GM12878 (cell line): ENCODE measurements at regions not wholly inside any gene's neighbourhood (a gene's known extent, or its start where the extent isn't known, plus 50 kb on each side); places are given as distances from the start of the nearest gene placed in this dataset.

Experiments used
- BHLHE40 ChIP-seq, 2 experiments: fragments of 450-650 bp in 1 of 2; IDR thresholded peaks; 2 replicates each; pipeline ENCODE4 v1.6.1; 2011 to 2017; ENCODE audit warnings: low read depth in 2 of 2, borderline replicate concordance in 1 of 2, improper control_type of control experiment in 1 of 2, low read length in 1 of 2, mild to moderate bottlenecking in 1 of 2
- CEBPB ChIP-seq, 2 experiments: fragments of 150-350 bp in 1 of 2; IDR thresholded peaks; 2 replicates each; pipeline ENCODE4 v1.6.1; 2012 to 2014; ENCODE audit warnings: low read depth in 2 of 2, low read length in 2 of 2, borderline replicate concordance in 1 of 2, inconsistent platforms in 1 of 2
- CTCF ChIP-seq, 3 experiments: IDR thresholded peaks in 2 of 3; conservative IDR thresholded peaks in 1 of 3; 2 replicates each; pipeline ENCODE4 v1.5.1; 2011; ENCODE audit warnings: low read depth in 3 of 3, low read length in 3 of 3, mild to moderate bottlenecking in 3 of 3, control low read depth in 2 of 3, moderate library complexity in 2 of 3, inconsistent platforms in 1 of 3, mixed read lengths in 1 of 3; ENCODE audit not compliant: control insufficient read depth in 2 of 3, insufficient read depth in 1 of 3; ENCODE audit errors: extremely low read depth in 1 of 3
- EP300 ChIP-seq, 2 experiments: fragments of 150-350 bp in 1 of 2; IDR thresholded peaks; 2 replicates each; pipeline ENCODE4 v1.6.1; 2011 to 2012; ENCODE audit warnings: low read depth in 2 of 2, low read length in 2 of 2, borderline replicate concordance in 1 of 2, improper control_type of control experiment in 1 of 2, inconsistent platforms in 1 of 2; ENCODE audit not compliant: control insufficient read depth in 1 of 2
- ETV6 ChIP-seq, 2 experiments: fragments of 450-650 bp in 1 of 2; IDR thresholded peaks in 1 of 2; conservative IDR thresholded peaks in 1 of 2; 2 replicates each; pipeline ENCODE4 v1.6.1; 2014; ENCODE audit warnings: antibody characterized with exemption in 1 of 2, borderline replicate concordance in 1 of 2, low read depth in 1 of 2, mild to moderate bottlenecking in 1 of 2, moderate library complexity in 1 of 2
- MAX ChIP-seq: IDR thresholded peaks from 2 replicates; pipeline ENCODE4 v1.6.1; 2012; ENCODE audit warnings: low read depth, low read length, improper control_type of control experiment
- POLR2A ChIP-seq: IDR thresholded peaks from 2 replicates; pipeline ENCODE4 v1.6.1; 2011; ENCODE audit warnings: low read depth, mild to moderate bottlenecking, low read length
- POLR2AphosphoS5 ChIP-seq: IDR thresholded peaks from 2 replicates; pipeline ENCODE4 v1.6.1; 2011; ENCODE audit warnings: mild to moderate bottlenecking, low read length, inconsistent platforms
- SIN3A ChIP-seq: IDR thresholded peaks from 2 replicates; pipeline ENCODE4 v1.6.1; 2012; ENCODE audit warnings: low read depth, low read length, improper control_type of control experiment
- TCF12 ChIP-seq: IDR thresholded peaks from 2 replicates; pipeline ENCODE4 v1.6.1; 2011; ENCODE audit warnings: low read depth, mild to moderate bottlenecking, low read length
- ZBTB11 ChIP-seq: fragments of 450-650 bp; formaldehyde crosslinking; IDR thresholded peaks from 2 replicates; pipeline ENCODE4 v1.5.0; 2022; ENCODE audit warnings: mild to moderate bottlenecking, missing genetic modification characterization
- ZBTB33 ChIP-seq: fragments of 450-650 bp; IDR thresholded peaks from 2 replicates; pipeline ENCODE4 v1.6.1; 2017; ENCODE audit warnings: mild to moderate bottlenecking

- TF ChIP-seq POLR2A, result no peak
- no peak for TF ChIP-seq ZBTB11 (CRISPR knock-in tag)
- no peak for TF ChIP-seq EP300 (IDR thresholded peaks at IDR 0.05; ENCODE audit: borderline replicate concordance in 1 of 2, control insufficient read depth in 1 of 2, low read depth in 2 of 2, low read length in 2 of 2)
- TF ChIP-seq BHLHE40 (IDR thresholded peaks at IDR 0.05; ENCODE audit: borderline replicate concordance in 1 of 2, low read depth in 2 of 2, low read length in 1 of 2), result no peak
- no peak for TF ChIP-seq SIN3A
- no peak for TF ChIP-seq CTCF (IDR thresholded peaks at IDR 0.05 in 2 of 3, conservative IDR thresholded peaks at IDR 0.05 in 1 of 3; ENCODE audit: control insufficient read depth in 2 of 3, extremely low read depth in 1 of 3, insufficient read depth in 1 of 3, low read depth in 3 of 3, low read length in 3 of 3)
- TF ChIP-seq TCF12, result no peak
- no peak for TF ChIP-seq ZBTB33
- no peak for TF ChIP-seq POLR2AphosphoS5
- no peak for TF ChIP-seq CEBPB (IDR thresholded peaks at IDR 0.05; ENCODE audit: borderline replicate concordance in 1 of 2, low read depth in 2 of 2, low read length in 2 of 2)
- TF ChIP-seq ETV6 (conservative IDR thresholded peaks at IDR 0.05 in 1 of 2, IDR thresholded peaks at IDR 0.05 in 1 of 2; ENCODE audit: borderline replicate concordance in 1 of 2, low read depth in 1 of 2), result no peak
- no peak for TF ChIP-seq MAX
Observed at GRCh38 chrX:117744958-117745357, 371.7 kb downstream of the KLHL13 start.
